H9 (cell line): ENCODE measurements at regions not wholly inside any gene's neighbourhood (a gene's known extent, or its start where the extent isn't known, plus 50 kb on each side); places are given as distances from the start of the nearest gene placed in this dataset.

Experiments
- DNase-seq: peaks from one replicate; pipeline ENCODE4 v3.0.0-alpha.2; 2017
- H2AFZ ChIP-seq: one replicate; pipeline ENCODE4 v1.6.1; 2013; ENCODE audit warnings: mild to moderate bottlenecking, low read length, control low read depth, moderate library complexity
- H2AK5ac ChIP-seq: 2 replicates; pipeline ENCODE4 v1.6.1; 2013; ENCODE audit warnings: low read length, control low read depth, mixed read lengths; ENCODE audit not compliant: insufficient read length
- H2BK120ac ChIP-seq: one replicate; pipeline ENCODE4 v1.6.1; 2013; ENCODE audit warnings: low read depth, mild to moderate bottlenecking, low read length, control low read depth, inconsistent platforms; ENCODE audit not compliant: poor library complexity, severe bottlenecking
- H2BK12ac ChIP-seq: 2 replicates; pipeline ENCODE4 v1.6.1; 2013; ENCODE audit warnings: low read length, control low read depth, mixed read lengths, low read depth; ENCODE audit not compliant: insufficient read length
- H2BK15ac ChIP-seq: 2 replicates; pipeline ENCODE4 v1.6.1; 2013; ENCODE audit warnings: low read depth, low read length, control low read depth
- H2BK20ac ChIP-seq: one replicate; pipeline ENCODE4 v1.6.1; 2013; ENCODE audit warnings: low read depth, mild to moderate bottlenecking, low read length, control low read depth, inconsistent platforms; ENCODE audit not compliant: poor library complexity, severe bottlenecking
- H2BK5ac ChIP-seq: 2 replicates; pipeline ENCODE4 v1.6.1; 2013; ENCODE audit warnings: low read length, control low read depth, mixed read lengths; ENCODE audit not compliant: insufficient read length
- H3K14ac ChIP-seq: 2 replicates; pipeline ENCODE4 v1.6.1; 2013; ENCODE audit warnings: low read length, control low read depth; ENCODE audit not compliant: insufficient read depth
- H3K18ac ChIP-seq: 2 replicates; pipeline ENCODE4 v1.6.1; 2013; ENCODE audit warnings: low read depth, mild to moderate bottlenecking, mixed read lengths, low read length, control low read depth; ENCODE audit not compliant: insufficient read length
- H3K23ac ChIP-seq: 2 replicates; pipeline ENCODE4 v1.6.1; 2013; ENCODE audit warnings: low read length, control low read depth, mixed read lengths, low read depth; ENCODE audit not compliant: insufficient read length
- H3K23me2 ChIP-seq: 2 replicates; pipeline ENCODE4 v1.6.1; 2013; ENCODE audit warnings: low read depth, mild to moderate bottlenecking, mixed read lengths, low read length, control low read depth; ENCODE audit not compliant: insufficient read length, poor library complexity, severe bottlenecking
- H3K27ac ChIP-seq: 2 replicates; pipeline ENCODE4 v1.5.1; 2013; ENCODE audit warnings: low read length, control low read depth, mixed read lengths, low read depth; ENCODE audit not compliant: insufficient read length
- H3K27me3 ChIP-seq: 2 replicates; pipeline ENCODE4 v1.6.1; 2013; ENCODE audit warnings: low read length, control low read depth, inconsistent platforms; ENCODE audit not compliant: insufficient read depth
- H3K4ac ChIP-seq: 2 replicates; pipeline ENCODE4 v1.6.1; 2013; ENCODE audit warnings: low read depth, mild to moderate bottlenecking, control low read depth, inconsistent platforms, low read length, moderate library complexity
- H3K4me1 ChIP-seq: 2 replicates; pipeline ENCODE4 v1.6.1; 2013; ENCODE audit warnings: low read length, control low read depth, inconsistent platforms; ENCODE audit not compliant: insufficient read depth
- H3K4me2 ChIP-seq: 2 replicates; pipeline ENCODE4 v1.6.1; 2013; ENCODE audit warnings: low read length, control low read depth, mixed read lengths; ENCODE audit not compliant: insufficient read length, insufficient read depth
- H3K56ac ChIP-seq: 2 replicates; pipeline ENCODE4 v1.6.1; 2013; ENCODE audit warnings: low read depth, mild to moderate bottlenecking, mixed read lengths, low read length, control low read depth; ENCODE audit not compliant: insufficient read length
- H3K79me1 ChIP-seq: 2 replicates; pipeline ENCODE4 v1.6.1; 2013; ENCODE audit warnings: low read depth, mild to moderate bottlenecking, moderate library complexity, low read length, control low read depth, inconsistent platforms; ENCODE audit not compliant: insufficient read depth, poor library complexity, severe bottlenecking
- H3K79me2 ChIP-seq: 2 replicates; pipeline ENCODE4 v1.6.1; 2013; ENCODE audit warnings: low read length, control low read depth, inconsistent platforms; ENCODE audit not compliant: insufficient read depth
- H3K9ac ChIP-seq: 2 replicates; pipeline ENCODE4 v1.6.1; 2013; ENCODE audit warnings: low read length, control low read depth, mixed read lengths; ENCODE audit not compliant: insufficient read length; ENCODE audit errors: extremely low read depth
- H3K9me3 ChIP-seq: one replicate; pipeline ENCODE4 v1.6.1; 2013; ENCODE audit warnings: low read depth, low read length, inconsistent platforms; ENCODE audit not compliant: control insufficient read depth
- H3T11ph ChIP-seq: one replicate; pipeline ENCODE4 v1.6.1; 2013; ENCODE audit warnings: mild to moderate bottlenecking, low read length, control low read depth, inconsistent platforms
- H4K20me1 ChIP-seq: one replicate; pipeline ENCODE4 v1.6.1; 2013; ENCODE audit not compliant: control insufficient read depth, insufficient read length, insufficient read depth
- H4K5ac ChIP-seq: 2 replicates; pipeline ENCODE4 v1.6.1; 2013; ENCODE audit warnings: low read depth, mild to moderate bottlenecking, mixed read lengths, low read length, control low read depth; ENCODE audit not compliant: insufficient read length
- H4K8ac ChIP-seq: replicated peaks from 2 replicates; pipeline ENCODE4 v1.6.1; 2013; ENCODE audit warnings: low read length, control low read depth, mixed read lengths, low read depth; ENCODE audit not compliant: insufficient read length
- H4K91ac ChIP-seq: 2 replicates; pipeline ENCODE4 v1.6.1; 2013; ENCODE audit warnings: low read depth, mild to moderate bottlenecking, moderate library complexity, mixed read lengths, low read length, control low read depth; ENCODE audit not compliant: insufficient read length
- H3K27ac Mint-ChIP-seq, 3 experiments: 2 replicates in 2 of 3; 3 replicates in 1 of 3; pipeline ENCODE4 v1.8.0; 2020 to 2021; ENCODE audit warnings: mixed read lengths in 3 of 3, mild to moderate bottlenecking in 1 of 3, moderate library complexity in 1 of 3
- H3K27me3 Mint-ChIP-seq: 2 replicates; pipeline ENCODE4 v1.8.0; 2021; ENCODE audit warnings: low read depth, mild to moderate bottlenecking, moderate library complexity, mixed read lengths
- H3K36me3 Mint-ChIP-seq, 3 experiments: 2 replicates in 2 of 3; 3 replicates in 1 of 3; pipeline ENCODE4 v1.8.0; 2020 to 2021; ENCODE audit warnings: low read depth in 3 of 3, mixed read lengths in 3 of 3; ENCODE audit not compliant: insufficient read depth in 1 of 3
- H3K4me1 Mint-ChIP-seq, 2 experiments: 2 replicates each; pipeline ENCODE4 v1.8.0; 2020; ENCODE audit warnings: mixed read lengths in 2 of 2
- H3K4me3 Mint-ChIP-seq, 2 experiments: 2 replicates in 1 of 2; 3 replicates in 1 of 2; pipeline ENCODE4 v1.8.0; 2020 to 2021; ENCODE audit warnings: mild to moderate bottlenecking in 2 of 2, mixed read lengths in 2 of 2, moderate library complexity in 1 of 2
- H3K9me3 Mint-ChIP-seq, 2 experiments: 2 replicates in 1 of 2; 3 replicates in 1 of 2; pipeline ENCODE4 v1.8.0; 2020; ENCODE audit warnings: mild to moderate bottlenecking in 2 of 2, mixed read lengths in 2 of 2, moderate library complexity in 1 of 2
- WGBS: extraction: QIAGEN DNeasy Blood & Tissue Kit; methylation state at CpG from one replicate; pipeline ENCODE4 v1.1.7; 2013; ENCODE audit warnings: missing lambda C conversion rate, low lambda C conversion rate, mixed read lengths; ENCODE audit not compliant: insufficient read length; ENCODE audit errors: extremely low coverage; 5-methylcytosine and 5-hydroxymethylcytosine counted together
- TF ChIP-seq, protein P1 (sequence below): fragments of 200-600 bp; sonication (generic); conservative IDR thresholded peaks from 3 replicates; pipeline ENCODE4 v1.8.0; 2021; ENCODE audit warnings: antibody characterized with exemption, mild to moderate bottlenecking

DNA sequence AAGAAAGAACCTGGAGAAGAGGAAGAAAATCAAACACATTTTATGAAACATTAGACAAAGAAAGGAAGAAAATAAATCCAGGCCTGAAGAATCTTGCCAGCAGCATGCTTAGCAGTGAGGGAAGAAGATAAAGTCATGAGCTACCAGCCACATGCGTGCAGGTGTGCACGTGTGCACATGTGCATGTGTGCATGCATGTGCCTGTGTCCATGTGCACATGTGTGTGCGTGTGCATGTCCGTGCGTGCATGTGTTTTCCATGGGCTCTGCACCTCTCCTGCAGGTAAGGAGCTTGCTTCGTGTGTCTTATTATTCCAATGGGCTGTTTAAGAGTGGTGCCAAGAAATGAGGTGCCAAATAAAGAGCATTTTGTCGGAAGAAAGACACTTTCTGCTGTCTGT is 322.2 kb downstream of the FGFR2 start:
- Histone ChIP-seq H4K20me1 (no peaks in the 10 kb centered on the region), H2BK120ac (no peak overlapping the region), H4K8ac (no peak overlapping the region), H3K4me1 (no peaks in the 10 kb centered on the region), H3T11ph (no peak overlapping the region), H3K27me3 (no peaks in the 10 kb centered on the region), H3K79me1 (no peaks in the 10 kb centered on the region), H3K14ac (no peak overlapping the region), H4K91ac (no peak overlapping the region), H3K9ac (no peak overlapping the region), H2BK15ac (no peak overlapping the region), H2BK12ac (no peak overlapping the region), H3K56ac (no peak overlapping the region), H2AFZ (no peak overlapping the region), H3K4me2 (no peak overlapping the region), H3K4ac (no peak overlapping the region), H3K79me2 (no peaks in the 10 kb centered on the region), H4K5ac (no peak overlapping the region), H3K27ac (no peak overlapping the region), H3K23me2 (no peaks in the 10 kb centered on the region), H3K9me3 (no peaks in the 10 kb centered on the region), H2AK5ac (no peak overlapping the region), H3K18ac (no peak overlapping the region), H3K23ac (no peak overlapping the region), H2BK5ac (no peak overlapping the region), H2BK20ac (no peak overlapping the region)
- Mint-ChIP-seq H3K27ac (no peak overlapping the region), H3K9me3 (peaks cover 2 to 7% of the 10 kb centered on the region in 2 experiments; a peak in 2 of 5 replicates), H3K36me3 (no peaks in the 10 kb centered on the region), H3K4me1 (peaks cover 3 to 6% of the 10 kb centered on the region in 2 experiments; a peak in 3 of 4 replicates), H3K27me3 (peaks cover 3% of the 10 kb centered on the region; the same call in 1 of the 2 replicates), H3K4me3 (no peak overlapping the region)
- DNase-seq = no peak
- no CpG with 5 or more reads among the region's 7 CpGs for WGBS
- TF ChIP-seq, protein P1, sequence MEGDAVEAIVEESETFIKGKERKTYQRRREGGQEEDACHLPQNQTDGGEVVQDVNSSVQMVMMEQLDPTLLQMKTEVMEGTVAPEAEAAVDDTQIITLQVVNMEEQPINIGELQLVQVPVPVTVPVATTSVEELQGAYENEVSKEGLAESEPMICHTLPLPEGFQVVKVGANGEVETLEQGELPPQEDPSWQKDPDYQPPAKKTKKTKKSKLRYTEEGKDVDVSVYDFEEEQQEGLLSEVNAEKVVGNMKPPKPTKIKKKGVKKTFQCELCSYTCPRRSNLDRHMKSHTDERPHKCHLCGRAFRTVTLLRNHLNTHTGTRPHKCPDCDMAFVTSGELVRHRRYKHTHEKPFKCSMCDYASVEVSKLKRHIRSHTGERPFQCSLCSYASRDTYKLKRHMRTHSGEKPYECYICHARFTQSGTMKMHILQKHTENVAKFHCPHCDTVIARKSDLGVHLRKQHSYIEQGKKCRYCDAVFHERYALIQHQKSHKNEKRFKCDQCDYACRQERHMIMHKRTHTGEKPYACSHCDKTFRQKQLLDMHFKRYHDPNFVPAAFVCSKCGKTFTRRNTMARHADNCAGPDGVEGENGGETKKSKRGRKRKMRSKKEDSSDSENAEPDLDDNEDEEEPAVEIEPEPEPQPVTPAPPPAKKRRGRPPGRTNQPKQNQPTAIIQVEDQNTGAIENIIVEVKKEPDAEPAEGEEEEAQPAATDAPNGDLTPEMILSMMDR = no peak
